WERI-Rb-1 (cell line): ENCODE measurements at regions not wholly inside any gene's neighbourhood (a gene's known extent, or its start where the extent isn't known, plus 50 kb on each side); places are given as distances from the start of the nearest gene placed in this dataset.

ENCODE experiments used
- DNase-seq: peaks from one replicate; pipeline ENCODE4 v3.0.0-alpha.2; 2020
- H3K27ac ChIP-seq: fragments of 250-450 bp; sonication (Bioruptor Pico); 2 replicates; pipeline ENCODE4 v1.5.1; 2020; ENCODE audit warnings: mild to moderate bottlenecking, moderate library complexity
- H3K27me3 ChIP-seq: fragments of 250-450 bp; sonication (Bioruptor Pico); 2 replicates; pipeline ENCODE4 v1.5.1; 2021; ENCODE audit warnings: mild to moderate bottlenecking, low read depth, moderate library complexity; ENCODE audit not compliant: insufficient read depth, severe bottlenecking
- H3K36me3 ChIP-seq: fragments of 250-450 bp; sonication (Bioruptor Pico); 2 replicates; pipeline ENCODE4 v1.5.1; 2020; ENCODE audit warnings: mild to moderate bottlenecking, moderate library complexity
- H3K4me3 ChIP-seq: 2 replicates; pipeline ENCODE4 v1.5.1; 2011; ENCODE audit warnings: low read depth, mild to moderate bottlenecking, control low read depth, low read length
- H3K9me3 ChIP-seq: fragments of 250-450 bp; sonication (Bioruptor Pico); 2 replicates; pipeline ENCODE4 v1.5.1; 2021; ENCODE audit warnings: mild to moderate bottlenecking, moderate library complexity; ENCODE audit not compliant: severe bottlenecking
- TF ChIP-seq, protein P1 (sequence below): IDR thresholded peaks from 2 replicates; pipeline ENCODE4 v1.5.1; 2011; ENCODE audit warnings: low read depth, mild to moderate bottlenecking, control low read depth, inconsistent platforms, low read length

GRCh38 chr5:87827539-87827938 is 414.8 kb upstream of the CCNH start:
- TF ChIP-seq, protein P1, sequence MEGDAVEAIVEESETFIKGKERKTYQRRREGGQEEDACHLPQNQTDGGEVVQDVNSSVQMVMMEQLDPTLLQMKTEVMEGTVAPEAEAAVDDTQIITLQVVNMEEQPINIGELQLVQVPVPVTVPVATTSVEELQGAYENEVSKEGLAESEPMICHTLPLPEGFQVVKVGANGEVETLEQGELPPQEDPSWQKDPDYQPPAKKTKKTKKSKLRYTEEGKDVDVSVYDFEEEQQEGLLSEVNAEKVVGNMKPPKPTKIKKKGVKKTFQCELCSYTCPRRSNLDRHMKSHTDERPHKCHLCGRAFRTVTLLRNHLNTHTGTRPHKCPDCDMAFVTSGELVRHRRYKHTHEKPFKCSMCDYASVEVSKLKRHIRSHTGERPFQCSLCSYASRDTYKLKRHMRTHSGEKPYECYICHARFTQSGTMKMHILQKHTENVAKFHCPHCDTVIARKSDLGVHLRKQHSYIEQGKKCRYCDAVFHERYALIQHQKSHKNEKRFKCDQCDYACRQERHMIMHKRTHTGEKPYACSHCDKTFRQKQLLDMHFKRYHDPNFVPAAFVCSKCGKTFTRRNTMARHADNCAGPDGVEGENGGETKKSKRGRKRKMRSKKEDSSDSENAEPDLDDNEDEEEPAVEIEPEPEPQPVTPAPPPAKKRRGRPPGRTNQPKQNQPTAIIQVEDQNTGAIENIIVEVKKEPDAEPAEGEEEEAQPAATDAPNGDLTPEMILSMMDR = no peak
- H3K27me3 ChIP-seq = no peaks in the 10 kb centered on the region
- H3K36me3 ChIP-seq = no peaks in the 10 kb centered on the region
- no peak for DNase-seq
- H3K9me3 ChIP-seq = peaks cover 6% of the 10 kb centered on the region
- H3K4me3 ChIP-seq = no peak overlapping the region
- H3K27ac ChIP-seq = no peak overlapping the region

DNA sequence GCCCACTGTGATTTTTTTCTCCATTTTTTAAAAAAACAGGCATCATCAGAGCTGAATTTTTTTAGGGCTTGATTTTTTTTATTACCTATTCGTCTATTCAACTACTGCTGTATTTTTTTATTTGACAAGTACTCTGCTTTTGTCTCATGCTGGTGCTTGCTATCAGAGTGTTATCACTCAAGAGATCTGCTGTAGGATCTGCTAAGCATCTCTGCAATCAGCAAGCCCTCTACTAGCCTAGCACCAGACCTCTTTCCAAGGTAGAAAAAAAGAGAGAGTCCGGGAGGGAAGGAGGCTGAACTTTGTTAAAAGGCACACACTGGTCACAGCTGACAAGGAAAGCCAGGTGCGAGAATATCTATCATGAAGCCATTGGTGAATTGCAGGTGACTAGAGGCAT is 413.8 kb upstream of the CCNH start:
- Histone ChIP-seq H3K27me3 (no peaks in the 10 kb centered on the region), H3K27ac (no peak overlapping the region), H3K9me3 (no peaks in the 10 kb centered on the region), H3K4me3 (no peak overlapping the region), H3K36me3 (no peaks in the 10 kb centered on the region)
- TF ChIP-seq, protein P1 = no peak
- no peak for DNase-seq

DNA sequence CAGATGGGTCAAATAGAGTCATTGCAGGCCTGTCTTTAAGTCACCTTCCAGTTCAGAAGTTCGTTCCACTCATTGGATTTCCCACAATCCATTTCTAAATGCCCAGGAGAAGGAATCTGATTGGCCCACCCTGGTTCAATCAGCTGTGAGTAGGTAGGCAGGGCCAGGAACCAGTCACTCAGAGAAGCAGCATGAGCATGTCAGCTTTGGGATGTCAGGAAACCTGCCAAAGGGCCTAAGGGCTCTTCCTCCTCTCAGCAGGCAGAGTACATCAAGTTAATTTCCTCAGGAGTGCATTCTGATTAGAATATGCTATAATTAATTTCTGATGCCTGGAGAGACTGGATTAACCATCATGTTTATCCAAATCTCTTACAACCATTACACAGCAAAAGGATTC is 412.9 kb upstream of the CCNH start:
- no peaks in the 10 kb centered on the region for H3K36me3 ChIP-seq
- H3K4me3 ChIP-seq = no peak overlapping the region
- DNase-seq = no peak
- no peaks in the 10 kb centered on the region for H3K9me3 ChIP-seq
- H3K27me3 ChIP-seq = no peaks in the 10 kb centered on the region
- no peak overlapping the region for H3K27ac ChIP-seq
- TF ChIP-seq, protein P1 = no peak

DNA sequence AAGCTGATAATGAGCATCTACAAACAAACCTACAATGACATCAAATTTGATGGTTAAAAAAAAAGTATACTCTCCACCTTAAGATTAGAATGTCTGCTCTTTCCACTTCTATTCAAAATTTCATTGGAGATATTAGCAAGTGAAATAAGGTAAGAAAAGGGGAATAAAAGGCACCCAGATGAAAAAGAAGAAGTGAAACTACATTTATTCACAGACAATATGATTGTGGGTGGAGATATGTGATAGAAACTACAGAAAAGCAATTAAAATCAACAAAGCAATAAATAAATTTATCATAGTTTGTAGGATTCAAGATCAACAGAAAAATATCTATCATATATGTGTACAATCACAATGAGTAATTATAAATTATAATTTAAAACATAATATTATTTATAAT is 395.1 kb upstream of the CCNH start:
- Histone ChIP-seq H3K27ac (no peak overlapping the region), H3K27me3 (no peaks in the 10 kb centered on the region), H3K36me3 (no peaks in the 10 kb centered on the region), H3K4me3 (no peak overlapping the region), H3K9me3 (no peaks in the 10 kb centered on the region)
- no peak for DNase-seq
- TF ChIP-seq, protein P1 = no peak

GRCh38 chr5:87803352-87803751 is 390.6 kb upstream of the CCNH start:
- no peaks in the 10 kb centered on the region for H3K27me3 ChIP-seq
- H3K9me3 ChIP-seq = no peaks in the 10 kb centered on the region
- no peak overlapping the region for H3K4me3 ChIP-seq
- no peaks in the 10 kb centered on the region for H3K36me3 ChIP-seq
- no peak overlapping the region for H3K27ac ChIP-seq
- no peak for DNase-seq
- TF ChIP-seq, protein P1 = no peak

DNA sequence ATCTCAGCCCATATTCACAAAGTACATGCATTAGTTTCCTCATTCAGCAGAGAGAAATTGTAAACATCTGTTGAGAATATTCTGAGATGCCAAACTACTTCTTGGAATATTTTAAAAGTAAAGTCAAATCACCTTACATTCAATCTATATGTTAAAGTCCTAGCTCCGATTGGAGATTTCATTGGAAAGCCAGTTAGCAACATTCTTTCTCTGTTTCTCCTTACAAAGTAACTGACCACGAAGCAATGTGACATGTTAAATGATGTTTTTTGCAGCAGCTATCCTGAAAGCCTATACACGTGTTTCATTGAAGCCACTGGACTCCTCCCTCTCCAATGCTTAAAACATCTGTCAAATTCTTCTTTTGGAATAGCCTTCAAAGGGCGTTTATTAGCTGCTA is 379.1 kb upstream of the CCNH start:
- Histone ChIP-seq H3K27ac (no peak overlapping the region), H3K4me3 (no peak overlapping the region), H3K9me3 (no peaks in the 10 kb centered on the region), H3K36me3 (no peaks in the 10 kb centered on the region), H3K27me3 (no peaks in the 10 kb centered on the region)
- TF ChIP-seq, protein P1 = no peak
- no peak for DNase-seq
